SHP77 treated with DMSO at 0.1 percent for 48 hours (cell line): ENCODE measurements at regions not wholly inside any gene's neighbourhood (a gene's known extent, or its start where the extent isn't known, plus 50 kb on each side); places are given as distances from the start of the nearest gene placed in this dataset.
A peak's percentile ranks its signal among the peaks of the same experiment; 100 is the strongest.

Experiments
- DNase-seq: peaks from one replicate; lab custom pipeline; 2025; lab: John Stamatoyannopoulos, UW

DNA sequence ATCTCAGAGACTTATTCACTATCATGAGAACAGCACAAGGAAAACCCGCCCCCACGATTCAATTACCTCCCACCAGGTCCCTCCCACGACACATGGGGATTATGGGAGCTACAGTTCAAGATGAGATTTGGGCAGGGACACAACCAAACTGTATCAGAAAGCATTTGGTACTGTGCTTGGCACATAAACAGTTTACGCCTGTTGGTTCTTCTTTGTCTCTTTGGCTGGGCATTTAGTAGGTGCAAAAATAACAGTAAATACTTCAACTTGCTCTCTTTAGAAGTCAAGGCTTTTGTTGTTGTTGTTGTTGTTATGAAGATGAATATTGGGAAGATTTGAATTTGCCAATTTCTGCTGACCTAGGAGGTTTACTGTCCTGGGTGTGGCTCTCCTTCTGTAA lies 175.4 kb upstream of the IGSF21 start:
- no peak for DNase-seq

DNA sequence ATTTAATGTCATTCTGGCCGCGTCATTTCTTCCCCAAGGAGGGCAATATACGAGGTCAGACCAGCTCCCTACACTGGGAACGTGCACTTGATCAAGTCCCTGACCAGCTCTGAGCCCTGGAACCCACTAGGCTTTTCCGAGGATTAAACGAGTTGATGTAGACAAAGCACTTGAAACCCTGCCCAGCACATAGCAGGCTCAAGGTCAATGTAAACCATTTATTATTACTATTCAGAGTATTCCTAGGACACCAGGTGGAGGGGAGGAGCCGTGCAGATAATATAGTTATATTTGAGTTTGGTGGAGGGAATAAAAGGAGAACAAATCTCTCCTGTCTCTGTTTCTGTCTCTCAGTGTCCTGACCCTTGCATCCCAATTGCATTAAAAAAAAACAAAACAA lies 174.1 kb upstream of the IGSF21 start:
- no peak for DNase-seq

- DNase-seq: no peak
These were observed 173.6 kb upstream of the IGSF21 start for GRCh38 chr1:17933971-17934370.

GRCh38 chr1:17935230-17935629 lies 172.4 kb upstream of the IGSF21 start:
- DNase-seq: no peak

- DNase-seq: no peak
These were observed 166.0 kb upstream of the IGSF21 start for GRCh38 chr1:17941431-17942189.

GRCh38 chr1:17943506-17943905 lies 164.1 kb upstream of the IGSF21 start:
- DNase-seq: no peak

DNA sequence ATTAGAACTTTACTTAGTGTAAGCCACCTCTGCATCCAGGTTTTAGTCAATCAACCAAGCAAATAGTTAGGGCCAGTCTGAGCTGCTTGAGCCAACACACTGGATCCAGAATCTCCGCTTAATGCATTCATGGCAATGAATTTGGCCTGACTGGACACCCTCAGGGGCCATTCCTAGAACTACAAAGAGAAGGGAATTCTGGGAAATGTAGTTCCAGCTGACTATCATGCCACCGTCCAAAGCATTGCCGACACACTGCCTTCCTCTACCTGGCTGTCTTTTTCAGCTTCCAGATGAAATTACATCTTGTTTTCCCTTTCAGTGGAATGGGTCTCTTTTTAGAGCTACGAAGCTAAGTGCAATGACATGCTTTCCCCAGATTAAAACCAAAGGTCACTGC lies 163.0 kb upstream of the IGSF21 start:
- no peak for DNase-seq

DNA sequence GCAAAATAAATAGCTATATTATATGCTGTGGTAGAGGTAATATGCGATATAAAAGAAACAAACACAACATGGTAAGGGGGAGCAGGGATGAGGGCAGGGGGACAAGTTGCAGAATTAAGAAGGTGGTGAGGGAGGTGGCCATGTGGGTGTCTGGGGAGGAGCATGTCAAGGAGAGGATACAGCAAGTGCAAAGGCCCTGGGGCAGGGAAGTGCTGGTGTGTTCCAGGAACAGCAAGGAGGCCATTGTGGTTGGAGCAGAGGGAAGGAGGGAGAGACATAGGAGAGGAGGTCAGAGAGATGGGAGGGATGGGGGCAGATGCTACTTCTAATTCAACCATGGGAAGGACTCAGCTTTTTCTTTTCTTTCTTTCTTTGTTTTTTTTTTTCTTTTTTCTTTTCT lies 161.2 kb upstream of the IGSF21 start:
- no peak for DNase-seq

DNA sequence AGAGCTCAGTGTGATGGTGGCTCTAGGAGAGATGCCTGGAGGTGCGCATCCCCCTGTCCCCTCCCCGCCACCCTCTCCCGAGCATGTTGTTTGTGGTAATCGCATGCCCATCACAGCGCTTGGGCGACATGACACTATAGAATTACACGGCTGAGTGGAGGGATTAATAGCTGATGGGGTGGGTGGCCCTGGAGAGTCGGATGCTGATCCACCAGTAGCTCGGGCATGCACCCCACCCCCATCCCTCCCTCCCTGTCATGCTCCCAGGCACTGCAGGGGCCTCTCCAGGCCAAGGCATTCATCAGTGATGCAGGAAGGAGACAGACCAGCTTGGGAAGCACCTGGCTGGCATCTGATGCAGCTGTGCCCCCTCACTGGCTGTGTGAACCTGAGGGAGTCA lies 159.0 kb upstream of the IGSF21 start:
- DNase-seq: no peak

- DNase-seq: no peak
These were observed 158.1 kb upstream of the IGSF21 start for GRCh38 chr1:17949511-17949910.

DNA sequence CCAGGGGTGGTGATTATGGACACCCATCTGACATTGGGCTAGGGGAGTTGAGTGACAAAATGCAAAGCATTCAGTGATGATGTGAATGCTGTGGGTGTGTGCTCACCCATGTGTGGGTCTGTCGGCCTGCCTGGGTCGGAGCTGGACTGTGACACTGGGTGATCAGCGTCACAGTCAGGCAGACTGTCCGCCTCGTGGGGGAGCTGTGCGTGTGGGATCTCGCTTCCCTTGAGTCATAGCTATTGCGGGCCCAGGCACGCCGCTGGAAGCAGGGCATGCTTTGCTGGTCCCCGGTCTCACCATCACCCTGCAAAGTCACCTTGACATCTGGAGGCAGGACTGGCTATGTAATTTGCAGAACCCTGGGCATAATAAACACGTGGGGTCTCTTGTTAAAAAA lies 156.9 kb upstream of the IGSF21 start:
- peak; percentile 5 for DNase-seq

DNA sequence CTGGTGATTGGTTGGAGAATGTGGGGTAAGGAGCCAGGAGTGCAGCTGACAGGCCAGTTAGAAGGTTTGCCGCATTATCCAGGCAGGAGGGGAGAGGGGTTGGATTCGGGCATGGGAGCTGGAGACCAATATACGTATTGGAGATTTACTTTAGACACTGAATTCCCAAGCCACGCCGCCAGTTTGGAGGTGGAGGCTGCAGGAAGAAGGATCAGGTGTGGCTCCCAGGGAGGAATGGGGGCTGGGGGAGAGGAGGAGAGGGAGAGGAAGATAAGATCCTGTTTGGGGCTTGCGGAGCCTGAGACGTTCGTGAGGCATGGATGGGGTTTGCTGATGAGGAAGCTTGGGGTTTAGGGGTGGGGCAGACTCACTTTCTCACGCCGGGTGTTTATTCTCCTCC lies 155.1 kb upstream of the IGSF21 start:
- DNase-seq: no peak

GRCh38 chr1:17953921-17954320 lies 153.7 kb upstream of the IGSF21 start:
- DNase-seq: no peak

DNA sequence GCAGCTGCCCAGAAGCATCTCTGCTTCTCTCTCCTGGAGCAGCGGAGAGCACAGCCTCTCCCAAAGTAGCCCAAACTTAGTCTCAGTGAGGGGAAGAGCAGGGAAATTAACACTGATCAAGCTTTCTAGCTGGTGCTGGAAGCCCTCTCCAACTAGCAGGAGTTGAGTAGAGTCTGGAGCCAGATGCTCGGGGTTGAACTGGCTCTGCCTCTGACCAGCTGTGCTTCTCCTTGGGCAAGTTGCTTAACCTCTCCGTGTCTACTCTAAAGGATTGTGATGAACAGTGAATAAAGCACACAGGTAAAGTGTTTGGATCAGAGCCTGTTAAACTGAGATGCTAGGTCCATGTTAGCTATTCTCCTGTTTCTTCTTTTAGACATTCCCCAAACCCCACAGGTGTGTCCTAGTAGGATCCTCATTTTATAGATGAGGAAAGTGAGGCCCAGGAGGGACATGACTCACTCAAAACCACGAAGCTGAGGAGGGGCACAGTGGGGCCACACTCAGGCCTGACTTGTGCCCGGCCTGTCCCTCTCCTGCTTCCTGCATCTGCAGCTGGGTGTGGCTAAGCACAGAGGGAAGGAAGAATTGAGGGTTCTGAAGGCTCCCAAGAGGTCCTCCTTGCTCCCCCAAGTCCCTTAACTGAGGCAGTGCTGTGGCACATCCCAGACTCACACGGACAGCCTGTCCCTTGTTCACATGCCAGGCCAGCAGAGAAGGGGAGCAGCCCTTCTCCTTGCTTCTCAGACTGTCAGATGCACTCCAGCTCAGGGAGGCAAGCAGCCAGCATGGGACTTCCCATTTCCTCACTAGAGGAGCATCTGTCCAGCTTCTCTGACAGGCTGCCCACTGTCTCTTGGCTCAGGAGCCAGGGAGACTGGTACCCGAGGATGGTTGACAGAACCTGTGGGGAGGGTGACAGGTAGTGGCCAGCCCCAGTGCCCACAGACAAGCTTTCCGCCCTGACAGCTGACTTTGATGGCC lies 152.0 kb upstream of the IGSF21 start:
- no peak for DNase-seq

DNA sequence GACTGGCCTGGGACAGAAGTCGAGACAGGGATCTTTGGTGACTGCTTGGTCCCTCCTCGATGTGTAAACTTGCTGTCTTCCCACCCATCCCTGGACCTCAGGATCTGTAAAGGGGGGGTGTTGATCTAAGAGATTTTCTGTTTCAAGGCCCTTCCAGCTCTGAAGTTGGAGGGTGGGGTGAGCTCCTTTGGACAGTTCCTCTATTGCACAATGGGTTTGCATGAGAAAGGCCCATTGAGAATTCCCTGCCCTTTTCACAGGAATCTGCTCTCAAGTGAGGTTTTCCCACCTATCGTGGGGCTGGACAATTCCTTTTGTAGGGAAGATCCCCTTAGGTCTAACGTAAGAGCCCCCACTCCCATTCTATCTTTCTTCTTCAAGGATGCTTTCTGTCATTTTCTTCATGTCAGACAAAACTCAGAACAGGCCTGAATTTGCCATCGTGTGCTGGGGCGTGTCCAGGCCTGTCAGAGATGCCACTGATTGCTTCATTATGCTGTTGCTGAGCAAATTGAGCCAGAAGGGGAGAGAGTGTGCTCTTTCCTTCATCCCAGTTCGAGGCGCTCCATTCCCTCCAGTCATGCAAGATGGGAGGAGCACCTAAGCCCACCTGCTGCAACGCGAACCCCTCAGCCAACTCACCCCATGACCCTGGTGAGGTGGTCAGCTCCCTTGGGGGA lies 149.9 kb upstream of the IGSF21 start:
- no peak for DNase-seq

- DNase-seq: no peak
These were observed 148.9 kb upstream of the IGSF21 start for GRCh38 chr1:17958704-17959103.

GRCh38 chr1:17963513-17963912 lies 144.1 kb upstream of the IGSF21 start:
- no peak for DNase-seq

- DNase-seq: no peak
These were observed 142.0 kb upstream of the IGSF21 start for GRCh38 chr1:17965515-17966100.

DNA sequence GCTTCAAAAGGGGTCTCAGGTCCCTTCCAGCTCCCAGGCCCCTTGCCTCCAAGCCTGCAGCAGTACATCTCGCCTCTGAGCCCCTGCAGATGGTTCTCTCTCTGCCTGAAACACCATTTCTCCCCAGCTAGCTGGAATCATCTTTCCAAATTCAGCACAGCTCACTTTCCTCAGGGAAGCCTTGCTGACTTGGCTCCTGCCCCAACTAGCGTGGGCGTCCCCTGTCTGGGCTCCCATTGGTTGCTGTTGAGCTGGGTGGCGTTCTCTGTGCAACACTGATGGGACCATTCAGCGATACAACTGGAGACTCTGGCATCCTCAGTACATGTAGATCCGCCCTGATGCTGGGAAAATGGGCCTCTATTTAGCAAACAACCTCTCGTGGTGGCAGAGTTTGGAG lies 141.3 kb upstream of the IGSF21 start:
- DNase-seq: no peak

- no peak for DNase-seq
These were observed 139.9 kb upstream of the IGSF21 start for GRCh38 chr1:17967623-17968255.

DNA sequence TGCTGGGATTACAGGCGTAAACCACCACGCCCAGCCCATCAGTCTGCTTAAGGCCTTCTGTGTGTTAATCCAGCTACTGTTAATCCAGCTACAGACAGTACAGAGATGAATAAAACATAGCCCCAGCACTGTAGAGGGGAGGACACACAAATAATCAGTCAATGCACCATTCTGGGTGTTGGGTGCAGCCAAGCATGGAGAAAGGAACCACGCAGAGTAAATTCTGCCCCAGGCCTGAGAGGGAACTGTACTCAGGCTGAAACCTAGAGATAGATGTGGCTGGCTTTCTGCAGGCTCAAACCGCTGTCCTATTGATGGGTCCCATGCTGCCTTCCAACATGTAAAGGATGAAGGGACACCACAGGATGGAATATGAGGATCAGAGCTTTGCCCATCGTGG lies 136.8 kb upstream of the IGSF21 start:
- DNase-seq: no peak

- DNase-seq: no peak
These were observed 133.9 kb upstream of the IGSF21 start for GRCh38 chr1:17973694-17974093.
